Ishikawa (cell line): ENCODE measurements at regions not wholly inside any gene's neighbourhood (a gene's known extent, or its start where the extent isn't known, plus 50 kb on each side); places are given as distances from the start of the nearest gene placed in this dataset.

Experiments used
- CREB1 ChIP-seq: IDR thresholded peaks from 2 replicates; pipeline ENCODE4 v1.6.1; 2012; ENCODE audit warnings: low read depth
- EP300 ChIP-seq: IDR thresholded peaks from 2 replicates; pipeline ENCODE4 v1.6.1; 2012; ENCODE audit warnings: borderline replicate concordance
- TF ChIP-seq, protein P1 (sequence below): IDR thresholded peaks from 2 replicates; pipeline ENCODE4 v1.6.1; 2012

DNA sequence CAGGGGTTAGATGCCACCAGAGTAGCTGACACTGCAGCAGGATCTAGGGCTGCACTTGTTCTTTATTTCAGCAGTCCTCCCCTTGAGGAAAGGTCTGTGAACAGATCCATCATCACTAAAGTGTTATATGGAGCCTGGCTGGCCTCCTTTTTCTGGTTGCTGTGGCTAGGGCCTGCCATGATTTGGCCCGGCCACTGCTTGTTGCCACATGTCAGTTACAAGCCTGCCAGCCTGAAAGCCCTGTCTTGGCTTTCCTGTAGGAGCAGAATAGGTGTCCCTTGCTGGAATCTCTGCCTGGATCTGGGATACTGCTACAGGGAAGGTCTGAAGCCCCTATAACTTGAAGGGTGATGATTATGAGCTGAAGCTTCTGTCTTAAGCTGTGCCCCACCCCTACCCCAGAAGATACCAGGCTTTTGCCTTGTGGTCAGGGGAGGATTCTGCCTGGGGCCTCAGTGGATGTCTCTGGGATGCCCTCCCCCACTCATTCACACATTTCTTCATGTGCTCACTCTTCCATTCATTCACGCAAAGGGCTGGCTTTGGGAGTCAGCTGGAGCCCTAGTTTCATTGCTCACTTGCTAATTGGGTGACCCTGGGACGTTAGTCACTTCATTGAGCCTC is 64.7 kb downstream of the NDUFS5 start:
- TF ChIP-seq CREB1 (no peak), EP300 (no peak)
- TF ChIP-seq, protein P1, sequence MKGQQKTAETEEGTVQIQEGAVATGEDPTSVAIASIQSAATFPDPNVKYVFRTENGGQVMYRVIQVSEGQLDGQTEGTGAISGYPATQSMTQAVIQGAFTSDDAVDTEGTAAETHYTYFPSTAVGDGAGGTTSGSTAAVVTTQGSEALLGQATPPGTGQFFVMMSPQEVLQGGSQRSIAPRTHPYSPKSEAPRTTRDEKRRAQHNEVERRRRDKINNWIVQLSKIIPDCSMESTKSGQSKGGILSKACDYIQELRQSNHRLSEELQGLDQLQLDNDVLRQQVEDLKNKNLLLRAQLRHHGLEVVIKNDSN: no peak
